GM18909 (cell line): ENCODE measurements at regions not wholly inside any gene's neighbourhood (a gene's known extent, or its start where the extent isn't known, plus 50 kb on each side); places are given as distances from the start of the nearest gene placed in this dataset.

Experiments used
- ATAC-seq: cut with Tn5 transposase; IDR thresholded peaks from one replicate; pipeline ENCODE4 v1.9.1; 2021; ENCODE audit warnings: mild to moderate bottlenecking; ENCODE audit not compliant: unreplicated experiment, poor library complexity

GRCh38 chr1:218752126-218752525 lies 407.0 kb downstream of the TGFB2 start:
- no peak for ATAC-seq

GRCh38 chr1:218754477-218754876 lies 409.3 kb downstream of the TGFB2 start:
- ATAC-seq: no peak

DNA sequence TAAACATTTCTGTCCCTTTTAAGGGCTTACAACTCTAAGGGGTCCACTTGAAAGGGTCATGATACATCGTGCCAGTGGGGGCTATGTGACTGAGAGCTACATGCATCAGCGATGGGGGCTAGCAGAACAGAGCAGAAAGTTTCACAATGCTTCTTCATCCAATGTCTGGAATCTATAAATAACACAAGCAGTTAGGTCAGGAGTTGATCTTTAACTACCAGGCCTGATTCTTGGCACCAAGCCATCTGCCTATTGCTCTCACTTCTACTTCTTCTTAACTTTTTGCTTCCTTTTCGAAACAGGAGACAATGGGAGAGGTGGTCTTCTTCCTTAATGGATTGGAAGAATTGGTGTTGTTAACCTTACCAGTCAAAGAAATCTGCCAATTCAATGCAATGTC lies 410.0 kb downstream of the TGFB2 start:
- no peak for ATAC-seq

- no peak for ATAC-seq
Observed at GRCh38 chr1:218759795-218760194, 413.9 kb upstream of the LYPLAL1 start.

DNA sequence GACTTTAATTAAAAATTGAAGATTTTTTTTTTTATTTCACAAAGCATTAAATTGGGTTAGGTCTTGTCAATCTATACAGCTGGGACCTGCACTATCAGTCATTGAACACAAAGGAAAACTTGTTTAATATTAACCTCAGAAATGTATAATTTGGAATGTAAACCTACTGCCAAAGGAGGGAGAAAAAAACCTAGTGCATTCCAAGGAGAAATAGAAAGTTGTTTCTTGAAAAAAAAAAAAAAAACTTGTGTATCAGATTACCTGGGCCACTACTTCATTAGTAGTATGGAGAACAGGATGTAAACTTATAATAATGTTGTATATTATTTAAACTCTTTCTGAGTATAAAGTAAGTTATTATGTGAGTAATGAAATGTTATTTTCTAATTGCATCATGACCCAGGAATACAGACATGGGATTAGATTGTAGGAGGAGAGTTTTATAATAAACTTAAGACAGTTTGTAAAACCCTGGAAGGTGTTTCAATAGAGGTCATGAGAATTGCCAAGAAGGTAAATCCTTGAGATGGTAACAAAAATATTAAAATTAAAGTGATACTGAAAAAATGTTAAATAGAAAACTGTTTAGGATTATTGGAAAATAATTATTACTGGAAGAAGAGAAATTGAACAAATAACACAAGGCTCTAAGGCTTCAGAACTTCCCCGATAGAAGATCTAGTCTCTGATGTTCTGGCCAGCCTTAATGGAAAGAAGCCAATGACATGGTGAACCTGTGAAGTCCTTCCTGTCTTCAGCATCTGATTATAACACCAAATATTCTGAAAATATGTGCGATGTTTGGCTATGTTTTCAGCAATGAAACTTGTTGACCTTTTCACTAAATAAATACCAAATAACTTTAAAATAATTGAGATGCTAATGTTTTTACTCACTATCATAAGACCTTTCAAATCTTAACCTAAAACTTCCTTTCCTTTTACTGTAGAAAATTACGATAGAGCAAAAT lies 412.8 kb upstream of the LYPLAL1 start:
- no peak for ATAC-seq

DNA sequence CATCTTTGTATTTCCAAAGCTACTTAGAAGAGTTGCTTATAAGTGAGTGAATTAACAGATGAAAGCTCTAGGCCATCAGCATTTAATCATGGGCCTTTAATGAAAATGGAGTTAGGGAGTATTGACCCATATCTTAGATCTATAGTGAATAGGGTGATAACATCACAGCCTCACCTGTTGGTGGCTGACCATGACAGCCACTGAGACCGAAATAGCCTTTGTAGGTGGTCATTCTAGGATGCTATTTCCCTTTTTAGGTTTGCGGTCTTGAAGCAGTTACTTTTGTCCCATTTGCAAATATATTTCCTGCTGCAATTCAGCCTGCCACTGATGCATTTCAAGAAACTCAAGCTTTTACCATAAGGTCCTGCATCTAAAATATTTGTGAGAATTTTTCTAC lies 410.1 kb upstream of the LYPLAL1 start:
- ATAC-seq: no peak

- no peak for ATAC-seq
Observed at GRCh38 chr1:218765753-218766152, 407.9 kb upstream of the LYPLAL1 start.

DNA sequence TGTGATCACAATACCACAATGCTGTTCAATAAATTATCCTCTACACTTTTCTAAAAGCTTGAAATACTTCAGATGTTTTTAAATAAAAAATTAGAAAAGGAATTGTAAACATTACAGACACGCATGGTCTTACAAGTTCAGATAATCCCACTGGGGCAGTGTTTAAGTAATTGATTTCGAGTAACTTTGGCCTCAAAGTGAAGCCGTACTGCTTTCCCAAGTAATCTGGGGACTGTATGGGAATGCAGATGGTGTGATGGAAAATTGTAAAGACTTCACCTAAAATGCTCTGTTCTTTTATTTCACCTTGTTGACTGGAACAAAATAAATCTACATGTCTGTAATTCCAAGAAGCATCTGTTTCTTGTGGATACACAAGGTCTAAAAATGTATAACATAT lies 401.7 kb upstream of the LYPLAL1 start:
- ATAC-seq: no peak

DNA sequence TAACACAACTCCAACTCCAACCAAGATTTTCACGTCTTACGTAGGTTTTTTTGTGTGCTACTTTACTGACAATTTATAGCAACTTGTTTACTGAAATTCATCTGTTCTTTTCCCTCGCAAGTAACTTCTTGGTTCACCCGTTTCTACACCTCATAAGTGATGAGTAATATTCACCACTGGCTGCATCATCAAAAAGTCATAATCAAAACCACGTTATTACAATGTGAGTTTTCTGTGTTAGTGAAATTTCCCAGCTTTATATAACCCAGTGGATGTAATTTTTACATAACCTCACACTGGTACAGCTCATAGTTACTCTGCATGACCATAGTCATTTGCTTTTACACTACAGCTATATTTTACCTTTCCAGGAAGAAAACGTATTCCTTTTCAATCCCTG lies 401.1 kb upstream of the LYPLAL1 start:
- no peak for ATAC-seq

GRCh38 chr1:218775501-218776021 lies 398.1 kb upstream of the LYPLAL1 start:
- no peak for ATAC-seq

DNA sequence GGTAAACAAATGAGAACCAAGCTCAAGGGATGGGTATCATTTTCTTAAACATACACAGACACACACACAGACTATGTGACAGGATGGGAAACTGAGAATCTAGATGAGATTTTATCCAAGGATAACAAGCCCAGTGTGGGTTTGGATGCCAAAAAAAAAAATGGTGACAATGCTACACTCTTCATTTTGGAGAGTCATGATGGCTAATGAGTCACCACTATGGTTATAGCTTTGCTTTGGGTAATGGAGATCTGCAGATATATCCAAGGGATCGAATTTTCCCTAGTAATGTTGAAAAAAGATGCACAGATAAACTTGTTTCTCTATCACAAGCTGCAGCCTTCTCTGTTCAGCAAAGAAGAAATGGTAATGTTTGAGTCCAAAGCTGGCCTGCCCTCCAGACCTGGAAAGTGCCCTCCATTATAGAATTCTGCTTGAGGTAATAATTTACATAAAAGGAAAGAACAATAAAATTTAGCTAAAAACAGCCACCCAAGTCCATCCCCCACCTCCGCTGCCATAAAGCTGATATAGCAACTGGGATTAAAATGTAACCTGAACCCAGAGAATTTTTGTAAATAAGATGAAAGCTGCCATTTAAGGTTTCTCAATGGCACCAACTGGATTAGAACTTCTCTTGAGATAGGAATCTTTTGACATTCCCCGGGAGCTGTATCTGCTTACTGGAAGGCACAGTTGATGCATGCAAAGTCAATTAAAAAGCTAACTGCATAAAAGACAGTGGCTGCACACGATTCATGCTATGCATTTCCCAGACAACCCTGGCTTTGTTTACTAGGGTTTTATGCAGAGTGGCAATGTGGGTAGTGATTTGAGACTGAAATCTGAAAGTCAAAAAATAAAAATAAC lies 395.2 kb upstream of the LYPLAL1 start:
- no peak for ATAC-seq

DNA sequence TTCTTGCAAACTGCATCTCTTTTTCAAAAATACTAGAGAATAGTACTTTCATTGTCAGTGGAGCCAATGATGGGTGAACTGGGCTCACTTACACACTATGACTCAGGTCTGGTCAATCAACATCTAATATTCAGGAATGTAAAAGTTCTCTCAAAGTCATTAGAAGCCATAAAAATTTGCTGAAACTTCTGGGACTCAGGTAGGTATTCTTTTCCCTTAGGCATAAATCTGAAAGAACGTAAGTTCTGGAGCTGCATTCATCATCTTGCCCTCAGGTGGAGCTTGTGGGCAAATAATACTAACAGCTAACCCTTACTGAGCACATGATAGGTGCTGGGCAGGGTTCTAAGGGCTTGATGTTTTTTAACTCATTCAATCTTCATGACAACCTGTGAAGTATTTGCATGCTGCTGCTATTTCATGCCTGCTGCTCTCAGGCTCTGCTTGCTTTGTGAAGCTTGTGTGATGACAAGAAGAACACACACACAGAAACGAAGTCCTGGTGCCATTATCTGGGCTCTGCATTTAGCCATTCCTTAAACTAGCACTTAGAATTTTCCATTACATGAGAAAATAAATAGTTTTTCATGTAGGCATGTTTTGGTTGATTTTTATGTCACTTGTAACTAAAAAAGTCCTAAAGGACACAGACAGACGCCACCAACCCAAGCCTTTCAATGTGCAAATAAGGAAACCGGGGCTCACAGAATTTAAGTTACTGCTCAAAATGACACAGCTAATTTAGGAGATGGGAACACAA lies 394.2 kb upstream of the LYPLAL1 start:
- ATAC-seq: no peak

GRCh38 chr1:218783131-218783530 lies 390.5 kb upstream of the LYPLAL1 start:
- ATAC-seq: no peak

- ATAC-seq: no peak
Observed at GRCh38 chr1:218783916-218784315, 389.8 kb upstream of the LYPLAL1 start.

- no peak for ATAC-seq
Observed at GRCh38 chr1:218785928-218786327, 387.8 kb upstream of the LYPLAL1 start.

- ATAC-seq: no peak
Observed at GRCh38 chr1:218787826-218788225, 385.9 kb upstream of the LYPLAL1 start.

DNA sequence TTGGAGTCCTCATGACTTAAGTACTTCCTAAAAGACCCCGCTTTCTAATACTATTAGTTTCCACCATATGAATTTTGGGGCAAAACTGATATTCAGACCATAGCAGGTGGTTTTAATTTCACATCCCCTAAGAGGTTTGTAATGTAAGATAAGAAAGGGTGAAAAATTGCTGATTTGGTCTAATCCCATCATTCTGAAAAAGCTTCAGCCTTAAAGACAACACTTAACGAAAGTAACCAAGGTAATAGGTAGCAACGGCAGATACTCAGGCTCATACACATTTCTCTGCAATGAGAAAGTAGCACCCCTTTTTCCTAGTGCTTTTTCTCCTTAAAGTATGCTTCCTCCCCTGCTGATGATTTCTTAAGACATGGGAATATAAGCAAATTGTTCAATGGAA lies 376.9 kb upstream of the LYPLAL1 start:
- ATAC-seq: no peak

DNA sequence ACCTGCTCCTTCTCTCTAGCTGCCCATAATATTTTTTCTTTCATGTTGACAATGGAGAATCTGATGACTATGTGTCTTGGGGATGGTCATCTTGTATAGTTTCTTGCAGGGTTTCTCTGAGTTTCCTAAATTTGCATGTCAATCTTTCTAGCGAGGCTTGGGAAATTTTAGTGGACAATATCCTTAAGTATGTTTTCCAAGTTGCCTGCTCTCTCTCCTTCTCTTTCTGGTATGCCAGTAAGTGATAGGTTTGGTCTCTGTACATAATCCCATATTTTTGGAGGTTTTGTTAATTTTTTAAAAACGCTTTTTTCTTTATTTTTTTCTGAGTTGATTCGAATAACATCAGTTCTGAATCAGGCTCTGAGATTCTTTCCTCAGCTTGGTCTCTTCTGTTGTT lies 370.9 kb upstream of the LYPLAL1 start:
- ATAC-seq: no peak

DNA sequence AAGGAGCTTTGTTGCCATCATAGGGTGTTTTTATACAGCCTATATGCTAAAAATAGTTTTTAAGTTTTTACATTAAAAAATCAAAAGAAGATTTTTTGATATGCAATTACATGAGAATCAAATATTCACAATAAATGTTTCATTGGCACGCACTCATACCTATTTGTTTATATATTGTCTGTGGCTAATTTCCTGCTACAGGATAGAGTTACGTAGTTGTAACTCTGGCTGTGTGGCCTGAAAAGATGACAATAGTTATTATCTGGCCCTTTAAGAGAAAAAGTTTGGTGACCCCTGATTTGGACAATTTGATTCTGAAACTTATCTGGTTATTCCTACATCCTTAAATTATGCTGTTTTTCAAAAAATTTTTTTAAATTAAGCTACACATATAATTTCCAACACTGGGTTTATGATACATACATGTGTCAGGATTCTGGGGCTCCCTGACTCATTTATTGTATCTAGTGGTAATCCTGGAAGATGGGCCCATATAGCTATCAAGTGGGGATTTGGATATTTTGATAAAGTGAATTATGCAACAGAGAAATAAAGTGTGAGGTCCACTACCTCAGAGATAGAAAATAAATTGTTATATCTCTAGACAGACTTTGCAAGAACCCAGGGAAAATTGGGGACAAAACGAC lies 370.2 kb upstream of the LYPLAL1 start:
- ATAC-seq: no peak
